Posterior cingulate gyrus (tissue), 11 donors: ENCODE measurements at regions not wholly inside any gene's neighbourhood (a gene's known extent, or its start where the extent isn't known, plus 50 kb on each side); places are given as distances from the start of the nearest gene placed in this dataset.

Experiments
- DNase-seq, 10 donors: peaks; one replicate each; pipeline versions ENCODE4 v3.0.0 to v3.0.0-alpha.2; 2020 to 2021; ENCODE audit warnings: mixed read lengths in 3 of 10
- intact Hi-C: fragments of 100-400 bp; cut with DNase I; formaldehyde crosslinking; loops from one replicate; pipeline ENCODE4 v1.15.1; 2023

GRCh38 chr12:105733579-105733978, 403.1 kb downstream of the C12orf75 start:
- intact Hi-C loops: no loop called here
- DNase-seq: no peak

- intact Hi-C loops: no loop called here
- DNase-seq: no peak
Observed at GRCh38 chr12:105736498-105736897, 402.3 kb downstream of the NUAK1 start.

- DNase-seq: no peak
- intact Hi-C loops: no loop called here
Observed at GRCh38 chr12:105738051-105738450, 400.7 kb downstream of the NUAK1 start.

GRCh38 chr12:105740369-105740768, 398.4 kb downstream of the NUAK1 start:
- intact Hi-C loops: no loop called here

GRCh38 chr12:105740970-105741725, 397.6 kb downstream of the NUAK1 start:
- intact Hi-C loops: no loop called here
- DNase-seq: peak; percentile 23 to 94 (median 74)

More at GRCh38 chr12:105740369-105740768, 398.4 kb downstream of the NUAK1 start:
- DNase-seq: no peak

- intact Hi-C loops: no loop called here
Observed at GRCh38 chr12:105741786-105742566, 396.8 kb downstream of the NUAK1 start.

GRCh38 chr12:105742567-105742874, 396.2 kb downstream of the NUAK1 start:
- peak in 4 of 10 donors; percentile 25 to 83 (median 76) for DNase-seq
- intact Hi-C loops: no loop called here

More at GRCh38 chr12:105741786-105742566, 396.8 kb downstream of the NUAK1 start:
- no peak for DNase-seq

GRCh38 chr12:105744371-105745058, 394.2 kb downstream of the NUAK1 start:
- intact Hi-C loops: no loop called here

GRCh38 chr12:105745811-105746210, 392.9 kb downstream of the NUAK1 start:
- intact Hi-C loops: no loop called here
- DNase-seq: no peak

More at GRCh38 chr12:105744371-105745058, 394.2 kb downstream of the NUAK1 start:
- no peak for DNase-seq

- intact Hi-C loops: no loop called here
- peak in 9 of 10 donors; percentile 29 to 95 (median 71) for DNase-seq
Observed at GRCh38 chr12:105748806-105749600, 389.8 kb downstream of the NUAK1 start.

- intact Hi-C loops: no loop called here
- DNase-seq: no peak
Observed at GRCh38 chr12:105750096-105750495, 388.7 kb downstream of the NUAK1 start.

- no peak for DNase-seq
- intact Hi-C loops: no loop called here
Observed at GRCh38 chr12:105754313-105754712, 384.4 kb downstream of the NUAK1 start.

- intact Hi-C loops: no loop called here
Observed at GRCh38 chr12:105756961-105757360, 381.8 kb downstream of the NUAK1 start.

GRCh38 chr12:105759149-105759548, 379.6 kb downstream of the NUAK1 start:
- no peak for DNase-seq
- intact Hi-C loops: no loop called here

More at GRCh38 chr12:105756961-105757360, 381.8 kb downstream of the NUAK1 start:
- DNase-seq: no peak

- intact Hi-C loops: loop anchor here (10.0 kb wide), 1 partner anchor 384 kb away; no protein-coding TSS in a partner anchor
- DNase-seq: no peak
Observed at GRCh38 chr12:105761075-105761474, 377.7 kb downstream of the NUAK1 start.

- DNase-seq: no peak
- intact Hi-C loops: loop anchor here (10.0 kb wide), 1 partner anchor 380 kb away; no protein-coding TSS in a partner anchor
Observed at GRCh38 chr12:105764216-105764835, 374.4 kb downstream of the NUAK1 start.

- DNase-seq: no peak
- intact Hi-C loops: loop anchor here (10.0 kb wide), 1 partner anchor 379 kb away; no protein-coding TSS in a partner anchor
Observed at GRCh38 chr12:105765053-105766014, 373.4 kb downstream of the NUAK1 start.

GRCh38 chr12:105766029-105766428, 372.7 kb downstream of the NUAK1 start:
- no peak for DNase-seq
- intact Hi-C loops: loop anchor here (10.0 kb wide), 1 partner anchor 379 kb away; no protein-coding TSS in a partner anchor
